Stomach (tissue), 4 donors: ENCODE measurements at regions not wholly inside any gene's neighbourhood (a gene's known extent, or its start where the extent isn't known, plus 50 kb on each side); places are given as distances from the start of the nearest gene placed in this dataset.

ENCODE experiments used
- EP300 ChIP-seq: sonication (generic); formaldehyde crosslinking; IDR thresholded peaks from one replicate; pipeline ENCODE4 v1.6.1; 2017; ENCODE audit warnings: antibody characterized with exemption
- POLR2A ChIP-seq, 4 donors: fragments of 450-650 bp; IDR thresholded peaks; one replicate each; pipeline ENCODE4 v1.6.1; 2016; ENCODE audit warnings: antibody characterized with exemption in 4 of 4, control low read depth in 2 of 4, mild to moderate bottlenecking in 1 of 4, moderate library complexity in 1 of 4
- POLR2AphosphoS5 ChIP-seq, 3 donors: sonication (generic); formaldehyde crosslinking; IDR thresholded peaks; one replicate each; pipeline ENCODE4 v1.6.1; 2016; ENCODE audit warnings: antibody characterized with exemption in 3 of 3
- TF ChIP-seq, protein P1 (sequence below), 7 experiments: fragments of 450-650 bp in 4 of 7; fragments of 200-600 bp in 3 of 7; sonication (generic) in 3 of 7; IDR thresholded peaks; one replicate each; pipeline ENCODE4 v1.5.1; 2016 to 2019; ENCODE audit warnings: antibody characterized with exemption in 7 of 7, control low read depth in 2 of 7, mild to moderate bottlenecking in 1 of 7

DNA sequence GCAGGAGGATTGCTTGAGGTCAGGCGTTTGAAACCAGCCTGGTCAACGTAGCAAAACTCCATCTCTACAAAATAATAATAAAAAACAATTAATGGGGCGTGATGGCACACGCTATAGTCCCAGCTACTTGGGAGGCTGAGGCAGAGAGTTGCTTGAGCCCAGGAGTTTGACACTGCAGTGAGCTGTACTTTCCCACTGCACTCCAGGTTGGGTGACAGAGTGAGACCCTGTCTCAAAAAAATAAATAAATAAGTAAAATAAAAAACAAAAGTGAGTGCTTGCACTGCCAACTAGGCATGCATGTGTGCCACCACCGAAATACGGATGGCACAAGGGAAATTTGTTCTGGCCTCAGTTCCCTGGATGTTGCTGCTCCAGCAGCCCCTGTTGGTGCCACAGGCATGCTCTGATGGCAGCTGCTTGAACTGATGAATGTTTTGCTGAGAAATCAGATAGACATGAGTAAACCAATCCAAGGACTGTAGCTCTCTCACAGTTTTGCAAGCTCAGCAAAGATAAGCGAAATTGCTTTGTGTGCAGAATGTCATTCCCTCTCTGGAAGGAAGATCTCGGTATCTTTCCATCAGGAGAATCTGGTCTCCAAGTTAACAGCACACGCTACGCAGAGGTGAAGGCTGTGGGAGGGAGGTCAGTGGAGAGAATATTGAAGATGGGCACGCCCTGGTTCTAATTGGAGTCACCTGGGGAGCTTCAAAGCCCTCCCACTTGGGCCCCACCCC, 188.0 kb upstream of the SLC24A3 start:
- TF ChIP-seq, protein P1, sequence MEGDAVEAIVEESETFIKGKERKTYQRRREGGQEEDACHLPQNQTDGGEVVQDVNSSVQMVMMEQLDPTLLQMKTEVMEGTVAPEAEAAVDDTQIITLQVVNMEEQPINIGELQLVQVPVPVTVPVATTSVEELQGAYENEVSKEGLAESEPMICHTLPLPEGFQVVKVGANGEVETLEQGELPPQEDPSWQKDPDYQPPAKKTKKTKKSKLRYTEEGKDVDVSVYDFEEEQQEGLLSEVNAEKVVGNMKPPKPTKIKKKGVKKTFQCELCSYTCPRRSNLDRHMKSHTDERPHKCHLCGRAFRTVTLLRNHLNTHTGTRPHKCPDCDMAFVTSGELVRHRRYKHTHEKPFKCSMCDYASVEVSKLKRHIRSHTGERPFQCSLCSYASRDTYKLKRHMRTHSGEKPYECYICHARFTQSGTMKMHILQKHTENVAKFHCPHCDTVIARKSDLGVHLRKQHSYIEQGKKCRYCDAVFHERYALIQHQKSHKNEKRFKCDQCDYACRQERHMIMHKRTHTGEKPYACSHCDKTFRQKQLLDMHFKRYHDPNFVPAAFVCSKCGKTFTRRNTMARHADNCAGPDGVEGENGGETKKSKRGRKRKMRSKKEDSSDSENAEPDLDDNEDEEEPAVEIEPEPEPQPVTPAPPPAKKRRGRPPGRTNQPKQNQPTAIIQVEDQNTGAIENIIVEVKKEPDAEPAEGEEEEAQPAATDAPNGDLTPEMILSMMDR (IDR thresholded peaks at IDR 0.05): no peak
- no peak for TF ChIP-seq POLR2AphosphoS5 (IDR thresholded peaks at IDR 0.05)
- no peak for TF ChIP-seq POLR2A (IDR thresholded peaks at IDR 0.05)
- no peak for TF ChIP-seq EP300
